WTC11 (cell line): ENCODE measurements at regions not wholly inside any gene's neighbourhood (a gene's known extent, or its start where the extent isn't known, plus 50 kb on each side); places are given as distances from the start of the nearest gene placed in this dataset.

Source experiments
- ATAC-seq: fragments of 200-7000 bp; cut with Tn5 transposase; 2 replicates; pipeline ENCODE4 v1.10.0; 2021; ENCODE audit warnings: mild to moderate bottlenecking, moderate library complexity
- CTCF ChIA-PET: fragments of 300-600 bp; sonication (Branson Sonifier 250); formaldehyde crosslinking; loops from one replicate; lab custom pipeline; 2021; ENCODE audit warnings: antibody characterized with exemption; lab: Charles Lee
- POLR2A ChIA-PET: fragments of 350-600 bp; sonication (Branson Sonifier 250); formaldehyde crosslinking; loops from one replicate; lab custom pipeline; 2021; ENCODE audit warnings: antibody characterized with exemption; lab: Charles Lee
- DNase-seq: peaks from one replicate; pipeline ENCODE4 v3.0.0; 2021; ENCODE audit warnings: low spot score
- H3K27ac Mint-ChIP-seq: 2 replicates; pipeline ENCODE4 v1.8.0; 2021; ENCODE audit warnings: mixed read lengths
- H3K27me3 Mint-ChIP-seq: 2 replicates; pipeline ENCODE4 v1.8.0; 2021; ENCODE audit warnings: low read depth, mild to moderate bottlenecking, moderate library complexity, mixed read lengths
- H3K36me3 Mint-ChIP-seq: 2 replicates; pipeline ENCODE4 v1.8.0; 2021; ENCODE audit warnings: mixed read lengths
- H3K4me1 Mint-ChIP-seq: 2 replicates; pipeline ENCODE4 v1.8.0; 2022; ENCODE audit warnings: mixed read lengths
- H3K4me3 Mint-ChIP-seq: 2 replicates; pipeline ENCODE4 v1.8.0; 2021; ENCODE audit warnings: mild to moderate bottlenecking, moderate library complexity, mixed read lengths
- H3K9me3 Mint-ChIP-seq: 2 replicates; pipeline ENCODE4 v1.8.0; 2021; ENCODE audit warnings: mixed read lengths
- ATF2 ChIP-seq: sonication (generic); formaldehyde crosslinking; IDR thresholded peaks from 2 replicates; pipeline ENCODE4 v1.8.1; 2022; ENCODE audit warnings: low read depth, missing genetic modification reagents, borderline replicate concordance
- FOXJ3 ChIP-seq: sonication (generic); formaldehyde crosslinking; IDR thresholded peaks from 2 replicates; pipeline ENCODE4 v1.9.0; 2021; ENCODE audit warnings: missing genetic modification reagents, mild to moderate bottlenecking, borderline replicate concordance
- GTF2I ChIP-seq: fragments of 250-450 bp; sonication (Bioruptor Pico); conservative IDR thresholded peaks from 2 replicates; pipeline ENCODE4 v1.4.0; 2021; ENCODE audit warnings: mild to moderate bottlenecking
- IRF1 ChIP-seq: sonication (generic); formaldehyde crosslinking; IDR thresholded peaks from 2 replicates; pipeline ENCODE4 v1.8.0; 2023; ENCODE audit warnings: missing genetic modification reagents
- JUN ChIP-seq: sonication (generic); formaldehyde crosslinking; IDR thresholded peaks from 2 replicates; pipeline ENCODE4 v1.8.0; 2023; ENCODE audit warnings: mild to moderate bottlenecking, missing genetic modification reagents
- MXD4 ChIP-seq: fragments of 250-450 bp; sonication (Bioruptor Pico); IDR thresholded peaks from 2 replicates; pipeline ENCODE4 v1.8.0; 2021; ENCODE audit warnings: mild to moderate bottlenecking, moderate library complexity, borderline replicate concordance
- NFYB ChIP-seq: sonication (generic); formaldehyde crosslinking; conservative IDR thresholded peaks from 2 replicates; pipeline ENCODE4 v1.8.0; 2022; ENCODE audit warnings: low read depth, missing genetic modification reagents
- NR2C2 ChIP-seq: sonication (generic); formaldehyde crosslinking; IDR thresholded peaks from 2 replicates; pipeline ENCODE4 v1.8.0; 2022; ENCODE audit warnings: mild to moderate bottlenecking, missing genetic modification reagents
- OVOL2 ChIP-seq: fragments of 250-450 bp; sonication (Bioruptor Pico); IDR thresholded peaks from 2 replicates; pipeline ENCODE4 v1.9.0; 2021; ENCODE audit warnings: mild to moderate bottlenecking, borderline replicate concordance
- SOX15 ChIP-seq: fragments of 250-450 bp; sonication (Bioruptor Pico); IDR thresholded peaks from 2 replicates; pipeline ENCODE4 v1.9.0; 2021; ENCODE audit warnings: mild to moderate bottlenecking
- SP1 ChIP-seq: sonication (generic); formaldehyde crosslinking; conservative IDR thresholded peaks from 2 replicates; pipeline ENCODE4 v1.8.1; 2022; ENCODE audit warnings: missing genetic modification reagents
- TEAD1 ChIP-seq: sonication (generic); formaldehyde crosslinking; IDR thresholded peaks from 2 replicates; pipeline ENCODE4 v1.8.0; 2022; ENCODE audit warnings: mild to moderate bottlenecking, missing genetic modification reagents
- TP53 ChIP-seq: sonication (generic); formaldehyde crosslinking; IDR thresholded peaks from 2 replicates; pipeline ENCODE4 v1.8.1; 2023; ENCODE audit warnings: mild to moderate bottlenecking, missing genetic modification reagents
- ZNF671 ChIP-seq: fragments of 250-450 bp; sonication (Bioruptor Pico); IDR thresholded peaks from 2 replicates; pipeline ENCODE4 v1.8.0; 2021; ENCODE audit warnings: mild to moderate bottlenecking
- TF ChIP-seq, protein P1 (sequence below): sonication (generic); formaldehyde crosslinking; IDR thresholded peaks from 2 replicates; pipeline ENCODE4 v1.8.0; 2023; ENCODE audit warnings: missing genetic modification reagents, mild to moderate bottlenecking, borderline replicate concordance
- TF ChIP-seq, protein P2 (sequence below): fragments of 250-450 bp; sonication (Bioruptor Pico); IDR thresholded peaks from 2 replicates; pipeline ENCODE4 v1.9.0; 2021; ENCODE audit warnings: mild to moderate bottlenecking, borderline replicate concordance
- TF ChIP-seq, protein P3 (sequence below): sonication (generic); formaldehyde crosslinking; IDR thresholded peaks from 2 replicates; pipeline ENCODE4 v1.8.1; 2023; ENCODE audit warnings: mild to moderate bottlenecking, missing genetic modification reagents
- TF ChIP-seq, protein P4 (sequence below): sonication (generic); formaldehyde crosslinking; IDR thresholded peaks from 2 replicates; pipeline ENCODE4 v1.8.1; 2023; ENCODE audit warnings: mild to moderate bottlenecking, missing genetic modification reagents, borderline replicate concordance
- TF ChIP-seq, protein P5 (sequence below): sonication (generic); formaldehyde crosslinking; IDR thresholded peaks from 2 replicates; pipeline ENCODE4 v1.8.1; 2023; ENCODE audit warnings: mild to moderate bottlenecking, missing genetic modification reagents, moderate library complexity

DNA sequence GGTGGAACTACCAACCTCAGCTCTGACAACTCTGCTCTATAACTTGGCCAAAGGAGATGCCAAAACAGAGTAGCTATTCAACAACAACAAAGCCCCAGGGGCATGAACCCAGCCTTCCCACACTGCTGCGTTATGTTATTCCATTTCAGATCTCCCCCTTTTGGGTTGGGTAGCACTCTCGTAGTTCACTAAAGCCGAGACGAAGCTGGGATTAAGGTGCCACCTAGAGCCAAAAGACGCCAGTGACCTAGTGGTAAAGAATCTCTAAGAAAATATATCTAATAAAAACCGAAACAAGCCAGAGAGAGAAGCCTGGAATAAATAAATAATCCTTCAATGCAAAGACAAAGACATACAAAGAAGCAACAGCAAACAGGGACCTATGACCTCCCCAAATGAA, 217.3 kb downstream of the HERPUD2 start:
- ChIA-PET POLR2A (no interaction called here), CTCF (interaction anchor here (1.4 to 1.7 kb wide), 3 partner anchors 42 to 147 kb away, joined by 4 to 6 read pairs (median 5); no protein-coding TSS in a partner anchor)
- ATAC-seq (peak; percentile 66), DNase-seq (no peak)
- Mint-ChIP-seq H3K27me3 (no peaks in the 10 kb centered on the region; the same call in 1 of the 2 replicates), H3K9me3 (peaks cover 4% of the 10 kb centered on the region; the same call in 1 of the 2 replicates), H3K36me3 (no peaks in the 10 kb centered on the region), H3K27ac (no peak overlapping the region), H3K4me1 (no peaks in the 10 kb centered on the region), H3K4me3 (no peak overlapping the region)
- TF ChIP-seq MXD4 (no peak), TEAD1 (CRISPR knock-in tag) (no peak), IRF1 (CRISPR knock-in tag) (no peak), NFYB (CRISPR knock-in tag) (no peak), NR2C2 (no peak), SOX15 (no peak), SP1 (CRISPR knock-in tag) (no peak), JUN (CRISPR knock-in tag) (no peak)
- TF ChIP-seq, protein P1, sequence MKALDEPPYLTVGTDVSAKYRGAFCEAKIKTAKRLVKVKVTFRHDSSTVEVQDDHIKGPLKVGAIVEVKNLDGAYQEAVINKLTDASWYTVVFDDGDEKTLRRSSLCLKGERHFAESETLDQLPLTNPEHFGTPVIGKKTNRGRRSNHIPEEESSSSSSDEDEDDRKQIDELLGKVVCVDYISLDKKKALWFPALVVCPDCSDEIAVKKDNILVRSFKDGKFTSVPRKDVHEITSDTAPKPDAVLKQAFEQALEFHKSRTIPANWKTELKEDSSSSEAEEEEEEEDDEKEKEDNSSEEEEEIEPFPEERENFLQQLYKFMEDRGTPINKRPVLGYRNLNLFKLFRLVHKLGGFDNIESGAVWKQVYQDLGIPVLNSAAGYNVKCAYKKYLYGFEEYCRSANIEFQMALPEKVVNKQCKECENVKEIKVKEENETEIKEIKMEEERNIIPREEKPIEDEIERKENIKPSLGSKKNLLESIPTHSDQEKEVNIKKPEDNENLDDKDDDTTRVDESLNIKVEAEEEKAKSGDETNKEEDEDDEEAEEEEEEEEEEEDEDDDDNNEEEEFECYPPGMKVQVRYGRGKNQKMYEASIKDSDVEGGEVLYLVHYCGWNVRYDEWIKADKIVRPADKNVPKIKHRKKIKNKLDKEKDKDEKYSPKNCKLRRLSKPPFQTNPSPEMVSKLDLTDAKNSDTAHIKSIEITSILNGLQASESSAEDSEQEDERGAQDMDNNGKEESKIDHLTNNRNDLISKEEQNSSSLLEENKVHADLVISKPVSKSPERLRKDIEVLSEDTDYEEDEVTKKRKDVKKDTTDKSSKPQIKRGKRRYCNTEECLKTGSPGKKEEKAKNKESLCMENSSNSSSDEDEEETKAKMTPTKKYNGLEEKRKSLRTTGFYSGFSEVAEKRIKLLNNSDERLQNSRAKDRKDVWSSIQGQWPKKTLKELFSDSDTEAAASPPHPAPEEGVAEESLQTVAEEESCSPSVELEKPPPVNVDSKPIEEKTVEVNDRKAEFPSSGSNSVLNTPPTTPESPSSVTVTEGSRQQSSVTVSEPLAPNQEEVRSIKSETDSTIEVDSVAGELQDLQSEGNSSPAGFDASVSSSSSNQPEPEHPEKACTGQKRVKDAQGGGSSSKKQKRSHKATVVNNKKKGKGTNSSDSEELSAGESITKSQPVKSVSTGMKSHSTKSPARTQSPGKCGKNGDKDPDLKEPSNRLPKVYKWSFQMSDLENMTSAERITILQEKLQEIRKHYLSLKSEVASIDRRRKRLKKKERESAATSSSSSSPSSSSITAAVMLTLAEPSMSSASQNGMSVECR (CRISPR knock-in tag), result no peak
- TF ChIP-seq, protein P2, sequence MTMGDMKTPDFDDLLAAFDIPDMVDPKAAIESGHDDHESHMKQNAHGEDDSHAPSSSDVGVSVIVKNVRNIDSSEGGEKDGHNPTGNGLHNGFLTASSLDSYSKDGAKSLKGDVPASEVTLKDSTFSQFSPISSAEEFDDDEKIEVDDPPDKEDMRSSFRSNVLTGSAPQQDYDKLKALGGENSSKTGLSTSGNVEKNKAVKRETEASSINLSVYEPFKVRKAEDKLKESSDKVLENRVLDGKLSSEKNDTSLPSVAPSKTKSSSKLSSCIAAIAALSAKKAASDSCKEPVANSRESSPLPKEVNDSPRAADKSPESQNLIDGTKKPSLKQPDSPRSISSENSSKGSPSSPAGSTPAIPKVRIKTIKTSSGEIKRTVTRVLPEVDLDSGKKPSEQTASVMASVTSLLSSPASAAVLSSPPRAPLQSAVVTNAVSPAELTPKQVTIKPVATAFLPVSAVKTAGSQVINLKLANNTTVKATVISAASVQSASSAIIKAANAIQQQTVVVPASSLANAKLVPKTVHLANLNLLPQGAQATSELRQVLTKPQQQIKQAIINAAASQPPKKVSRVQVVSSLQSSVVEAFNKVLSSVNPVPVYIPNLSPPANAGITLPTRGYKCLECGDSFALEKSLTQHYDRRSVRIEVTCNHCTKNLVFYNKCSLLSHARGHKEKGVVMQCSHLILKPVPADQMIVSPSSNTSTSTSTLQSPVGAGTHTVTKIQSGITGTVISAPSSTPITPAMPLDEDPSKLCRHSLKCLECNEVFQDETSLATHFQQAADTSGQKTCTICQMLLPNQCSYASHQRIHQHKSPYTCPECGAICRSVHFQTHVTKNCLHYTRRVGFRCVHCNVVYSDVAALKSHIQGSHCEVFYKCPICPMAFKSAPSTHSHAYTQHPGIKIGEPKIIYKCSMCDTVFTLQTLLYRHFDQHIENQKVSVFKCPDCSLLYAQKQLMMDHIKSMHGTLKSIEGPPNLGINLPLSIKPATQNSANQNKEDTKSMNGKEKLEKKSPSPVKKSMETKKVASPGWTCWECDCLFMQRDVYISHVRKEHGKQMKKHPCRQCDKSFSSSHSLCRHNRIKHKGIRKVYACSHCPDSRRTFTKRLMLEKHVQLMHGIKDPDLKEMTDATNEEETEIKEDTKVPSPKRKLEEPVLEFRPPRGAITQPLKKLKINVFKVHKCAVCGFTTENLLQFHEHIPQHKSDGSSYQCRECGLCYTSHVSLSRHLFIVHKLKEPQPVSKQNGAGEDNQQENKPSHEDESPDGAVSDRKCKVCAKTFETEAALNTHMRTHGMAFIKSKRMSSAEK, result no peak

DNA sequence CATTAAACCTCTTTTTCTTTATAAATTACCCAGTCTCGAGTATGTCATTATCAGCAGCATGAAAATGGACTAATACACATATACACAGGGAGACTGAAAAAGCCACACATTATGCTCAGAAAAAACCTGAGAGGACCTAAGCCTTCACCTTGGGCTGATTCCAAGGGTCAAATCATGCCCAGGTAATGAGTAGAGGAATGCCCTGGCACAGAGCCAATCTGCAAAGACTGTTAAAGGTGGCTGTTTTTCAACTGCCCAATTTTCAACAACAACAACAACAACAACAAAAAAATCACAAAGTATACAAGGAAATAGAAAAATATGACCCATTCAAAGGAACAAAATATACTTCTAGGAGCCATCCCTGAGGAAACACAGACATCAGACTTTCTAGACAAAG, 220.2 kb upstream of the TBX20 start:
- H3K27me3 Mint-ChIP-seq, result no peaks in the 10 kb centered on the region; the same call in 1 of the 2 replicates
- DNase-seq (no peak), ATAC-seq (no peak)
- POLR2A ChIA-PET, result no interaction called here
- CTCF ChIA-PET, result no interaction called here
- H3K4me3 Mint-ChIP-seq, result no peak overlapping the region
- no peaks in the 10 kb centered on the region for H3K4me1 Mint-ChIP-seq
- no peak overlapping the region for H3K27ac Mint-ChIP-seq
- no peaks in the 10 kb centered on the region for H3K36me3 Mint-ChIP-seq
- H3K9me3 Mint-ChIP-seq, result peaks cover 4% of the 10 kb centered on the region; the same call in 1 of the 2 replicates
- TF ChIP-seq, protein P3, sequence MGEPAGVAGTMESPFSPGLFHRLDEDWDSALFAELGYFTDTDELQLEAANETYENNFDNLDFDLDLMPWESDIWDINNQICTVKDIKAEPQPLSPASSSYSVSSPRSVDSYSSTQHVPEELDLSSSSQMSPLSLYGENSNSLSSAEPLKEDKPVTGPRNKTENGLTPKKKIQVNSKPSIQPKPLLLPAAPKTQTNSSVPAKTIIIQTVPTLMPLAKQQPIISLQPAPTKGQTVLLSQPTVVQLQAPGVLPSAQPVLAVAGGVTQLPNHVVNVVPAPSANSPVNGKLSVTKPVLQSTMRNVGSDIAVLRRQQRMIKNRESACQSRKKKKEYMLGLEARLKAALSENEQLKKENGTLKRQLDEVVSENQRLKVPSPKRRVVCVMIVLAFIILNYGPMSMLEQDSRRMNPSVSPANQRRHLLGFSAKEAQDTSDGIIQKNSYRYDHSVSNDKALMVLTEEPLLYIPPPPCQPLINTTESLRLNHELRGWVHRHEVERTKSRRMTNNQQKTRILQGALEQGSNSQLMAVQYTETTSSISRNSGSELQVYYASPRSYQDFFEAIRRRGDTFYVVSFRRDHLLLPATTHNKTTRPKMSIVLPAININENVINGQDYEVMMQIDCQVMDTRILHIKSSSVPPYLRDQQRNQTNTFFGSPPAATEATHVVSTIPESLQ (CRISPR knock-in tag), result no peak
- no peak for TF ChIP-seq ZNF671 (CRISPR knock-in tag)
- TF ChIP-seq FOXJ3 (CRISPR knock-in tag), result no peak
- TF ChIP-seq TP53, result no peak
- TF ChIP-seq OVOL2, result no peak
- TF ChIP-seq, protein P4, sequence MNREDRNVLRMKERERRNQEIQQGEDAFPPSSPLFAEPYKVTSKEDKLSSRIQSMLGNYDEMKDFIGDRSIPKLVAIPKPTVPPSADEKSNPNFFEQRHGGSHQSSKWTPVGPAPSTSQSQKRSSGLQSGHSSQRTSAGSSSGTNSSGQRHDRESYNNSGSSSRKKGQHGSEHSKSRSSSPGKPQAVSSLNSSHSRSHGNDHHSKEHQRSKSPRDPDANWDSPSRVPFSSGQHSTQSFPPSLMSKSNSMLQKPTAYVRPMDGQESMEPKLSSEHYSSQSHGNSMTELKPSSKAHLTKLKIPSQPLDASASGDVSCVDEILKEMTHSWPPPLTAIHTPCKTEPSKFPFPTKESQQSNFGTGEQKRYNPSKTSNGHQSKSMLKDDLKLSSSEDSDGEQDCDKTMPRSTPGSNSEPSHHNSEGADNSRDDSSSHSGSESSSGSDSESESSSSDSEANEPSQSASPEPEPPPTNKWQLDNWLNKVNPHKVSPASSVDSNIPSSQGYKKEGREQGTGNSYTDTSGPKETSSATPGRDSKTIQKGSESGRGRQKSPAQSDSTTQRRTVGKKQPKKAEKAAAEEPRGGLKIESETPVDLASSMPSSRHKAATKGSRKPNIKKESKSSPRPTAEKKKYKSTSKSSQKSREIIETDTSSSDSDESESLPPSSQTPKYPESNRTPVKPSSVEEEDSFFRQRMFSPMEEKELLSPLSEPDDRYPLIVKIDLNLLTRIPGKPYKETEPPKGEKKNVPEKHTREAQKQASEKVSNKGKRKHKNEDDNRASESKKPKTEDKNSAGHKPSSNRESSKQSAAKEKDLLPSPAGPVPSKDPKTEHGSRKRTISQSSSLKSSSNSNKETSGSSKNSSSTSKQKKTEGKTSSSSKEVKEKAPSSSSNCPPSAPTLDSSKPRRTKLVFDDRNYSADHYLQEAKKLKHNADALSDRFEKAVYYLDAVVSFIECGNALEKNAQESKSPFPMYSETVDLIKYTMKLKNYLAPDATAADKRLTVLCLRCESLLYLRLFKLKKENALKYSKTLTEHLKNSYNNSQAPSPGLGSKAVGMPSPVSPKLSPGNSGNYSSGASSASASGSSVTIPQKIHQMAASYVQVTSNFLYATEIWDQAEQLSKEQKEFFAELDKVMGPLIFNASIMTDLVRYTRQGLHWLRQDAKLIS (CRISPR knock-in tag), result no peak
- no peak for TF ChIP-seq GTF2I (CRISPR knock-in tag)
- TF ChIP-seq, protein P5, sequence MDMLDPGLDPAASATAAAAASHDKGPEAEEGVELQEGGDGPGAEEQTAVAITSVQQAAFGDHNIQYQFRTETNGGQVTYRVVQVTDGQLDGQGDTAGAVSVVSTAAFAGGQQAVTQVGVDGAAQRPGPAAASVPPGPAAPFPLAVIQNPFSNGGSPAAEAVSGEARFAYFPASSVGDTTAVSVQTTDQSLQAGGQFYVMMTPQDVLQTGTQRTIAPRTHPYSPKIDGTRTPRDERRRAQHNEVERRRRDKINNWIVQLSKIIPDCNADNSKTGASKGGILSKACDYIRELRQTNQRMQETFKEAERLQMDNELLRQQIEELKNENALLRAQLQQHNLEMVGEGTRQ, result no peak
- TF ChIP-seq ATF2 (CRISPR knock-in tag), result no peak
